HCT116 (cell line): ENCODE measurements at regions not wholly inside any gene's neighbourhood (a gene's known extent, or its start where the extent isn't known, plus 50 kb on each side); places are given as distances from the start of the nearest gene placed in this dataset.

Source experiments
- ATAC-seq: fragments of 200-7000 bp; cut with Tn5 transposase; 2 replicates; pipeline ENCODE4 v1.9.1; 2020; ENCODE audit warnings: mild to moderate bottlenecking, moderate library complexity
- BruUV-seq: library from RNA; stranded (reverse); fragments of 400-500 nt; replicated peaks from 2 replicates; lab custom pipeline; 2021; lab: Mats Ljungman, UMichigan
- CTCF ChIA-PET: fragments of 300-600 bp; sonication (Branson Sonifier 250); formaldehyde crosslinking; loops from one replicate; lab custom pipeline; 2021; ENCODE audit warnings: antibody characterized with exemption; lab: Charles Lee
- POLR2A ChIA-PET: fragments of 300-600, 350-600 bp; sonication (Branson Sonifier 250); formaldehyde crosslinking; loops from one replicate; lab custom pipeline; 2021; ENCODE audit warnings: antibody characterized with exemption; lab: Charles Lee
- RAD21 ChIA-PET, 2 experiments: fragments of 300-600 bp; sonication (Branson Sonifier 250); formaldehyde crosslinking; loops; one replicate each; lab custom pipeline; 2023; ENCODE audit warnings: low total read pairs in 2 of 2; ENCODE audit not compliant: uncharacterized antibody in 2 of 2, unreplicated experiment in 2 of 2, low non-redundant PET in 1 of 2; lab: Charles Lee
- DNase-seq: peaks from one replicate; pipeline ENCODE4 v3.0.0-alpha.2; 2010; ENCODE audit warnings: low read depth, low spot score
- H2AFZ ChIP-seq: fragments of 200-600 bp; shearing (Covaris generic), sonication (generic); 2 replicates; pipeline ENCODE4 v1.6.1; 2017; ENCODE audit warnings: low read depth, mixed run types, mixed read lengths, antibody characterized with exemption, low read length; ENCODE audit not compliant: poor library complexity, severe bottlenecking
- H3K27ac ChIP-seq: 2 replicates; pipeline ENCODE4 v1.5.1; 2012; ENCODE audit warnings: low read depth, low read length
- H3K27me3 ChIP-seq: fragments of 200-600 bp; sonication (generic); 2 replicates; pipeline ENCODE4 v1.6.1; 2016; ENCODE audit warnings: mixed run types, low read length, mixed read lengths; ENCODE audit not compliant: insufficient read depth
- H3K36me3 ChIP-seq, 2 experiments: fragments of 200-500 bp in 1 of 2; fragments of 200-600 bp in 1 of 2; sonication (Bioruptor generic) in 1 of 2; sonication (generic) in 1 of 2; 2 replicates each; pipeline versions ENCODE4 v1.5.1 to v1.6.1; 2014 to 2016; ENCODE audit warnings: low read length in 2 of 2, inconsistent platforms in 1 of 2, mixed read lengths in 1 of 2, mixed run types in 1 of 2; ENCODE audit not compliant: insufficient read depth in 2 of 2, control insufficient read depth in 1 of 2
- H3K4me1 ChIP-seq, 2 experiments: fragments of 200-600 bp in 1 of 2; sonication (generic) in 1 of 2; 2 replicates each; pipeline versions ENCODE4 v1.5.1 to v1.6.1; 2012 to 2017; ENCODE audit warnings: low read length in 2 of 2, inconsistent platforms in 1 of 2, mild to moderate bottlenecking in 1 of 2, mixed read lengths in 1 of 2, mixed run types in 1 of 2, moderate library complexity in 1 of 2; ENCODE audit not compliant: insufficient read depth in 2 of 2, control insufficient read depth in 1 of 2
- H3K4me2 ChIP-seq: fragments of 200-600 bp; sonication (generic); 2 replicates; pipeline ENCODE4 v1.6.1; 2017; ENCODE audit warnings: mixed run types, low read length, mixed read lengths
- H3K4me3 ChIP-seq, 2 experiments: fragments of 200-600 bp in 1 of 2; sonication (generic) in 1 of 2; replicated peaks in 1 of 2; 2 replicates each; pipeline ENCODE4 v1.5.1; 2011 to 2016; ENCODE audit warnings: low read length in 2 of 2, control low read depth in 1 of 2, low read depth in 1 of 2, mild to moderate bottlenecking in 1 of 2, mixed read lengths in 1 of 2, mixed run types in 1 of 2
- H3K79me2 ChIP-seq: fragments of 200-600 bp; sonication (generic); 2 replicates; pipeline ENCODE4 v1.6.1; 2017; ENCODE audit warnings: mild to moderate bottlenecking, mixed run types, low read length, moderate library complexity, mixed read lengths; ENCODE audit not compliant: insufficient read depth
- H3K9ac ChIP-seq: fragments of 200-600 bp; sonication (generic); 2 replicates; pipeline ENCODE4 v1.6.1; 2016; ENCODE audit warnings: low read length, mixed read lengths
- H3K9me2 ChIP-seq: fragments of 200-600 bp; sonication (generic), shearing (Covaris generic); 2 replicates; pipeline ENCODE4 v1.6.1; 2017; ENCODE audit warnings: mixed run types, mild to moderate bottlenecking, moderate library complexity; ENCODE audit not compliant: insufficient read depth
- H3K9me3 ChIP-seq, 2 experiments: fragments of 200-500 bp in 1 of 2; fragments of 200-600 bp in 1 of 2; sonication (Bioruptor generic) in 1 of 2; sonication (generic) in 1 of 2; 2 replicates each; pipeline ENCODE4 v1.6.1; 2014 to 2017; ENCODE audit warnings: low read length in 2 of 2, mixed read lengths in 2 of 2, inconsistent platforms in 1 of 2, low read depth in 1 of 2, mild to moderate bottlenecking in 1 of 2, mixed run types in 1 of 2, moderate library complexity in 1 of 2; ENCODE audit not compliant: control insufficient read depth in 1 of 2, insufficient read depth in 1 of 2
- H4K20me1 ChIP-seq: fragments of 200-600 bp; sonication (generic), shearing (Covaris generic); 2 replicates; pipeline ENCODE4 v1.6.1; 2017; ENCODE audit warnings: mixed run types, mild to moderate bottlenecking, moderate library complexity; ENCODE audit not compliant: insufficient read depth
- ATF3 ChIP-seq: IDR thresholded peaks from 2 replicates; pipeline ENCODE4 v1.6.1; 2012
- CBX3 ChIP-seq: IDR thresholded peaks from 2 replicates; pipeline ENCODE4 v1.6.1; 2012; ENCODE audit warnings: low read depth
- CEBPB ChIP-seq: IDR thresholded peaks from 2 replicates; pipeline ENCODE4 v1.6.1; 2012; ENCODE audit warnings: low read depth
- EGR1 ChIP-seq: IDR thresholded peaks from 2 replicates; pipeline ENCODE4 v1.6.1; 2012; ENCODE audit warnings: low read depth
- EZH2 ChIP-seq: fragments of 200-600 bp; sonication (generic); IDR thresholded peaks from 2 replicates; pipeline ENCODE4 v1.6.1; 2017; ENCODE audit warnings: antibody characterized with exemption, mixed run types
- EZH2phosphoT487 ChIP-seq: fragments of 200-600 bp; IDR thresholded peaks from 2 replicates; pipeline ENCODE4 v1.6.1; 2018; ENCODE audit warnings: antibody characterized with exemption, borderline replicate concordance
- JUND ChIP-seq: IDR thresholded peaks from 2 replicates; pipeline ENCODE4 v1.6.1; 2012
- MAX ChIP-seq: IDR thresholded peaks from 2 replicates; pipeline ENCODE4 v1.6.1; 2012
- REST ChIP-seq: IDR thresholded peaks from 2 replicates; pipeline ENCODE4 v1.6.1; 2012; ENCODE audit warnings: low read depth
- SP1 ChIP-seq: IDR thresholded peaks from 2 replicates; pipeline ENCODE4 v1.6.1; 2012; ENCODE audit warnings: low read depth
- SRF ChIP-seq: IDR thresholded peaks from 2 replicates; pipeline ENCODE4 v1.6.1; 2012; ENCODE audit warnings: low read depth
- YY1 ChIP-seq: IDR thresholded peaks from 2 replicates; pipeline ENCODE4 v1.6.1; 2011; ENCODE audit warnings: low read length, low read depth, moderate library complexity, mild to moderate bottlenecking; ENCODE audit not compliant: insufficient replicate concordance; ENCODE audit errors: extremely low read depth
- ZFX ChIP-seq: fragments of 450-650 bp; IDR thresholded peaks from 2 replicates; pipeline ENCODE4 v1.6.1; 2017
- intact Hi-C: fragments of 100-400 bp; cut with micrococcal nuclease; formaldehyde crosslinking; loops from 2 replicates; pipeline ENCODE4 v1.10.0; 2022
- TF ChIP-seq, protein P1 (sequence below), 3 experiments: fragments of 200-600 bp in 1 of 3; sonication (generic) in 1 of 3; IDR thresholded peaks in 2 of 3; conservative IDR thresholded peaks in 1 of 3; 2 replicates each; pipeline ENCODE4 v1.5.1; 2012 to 2017; ENCODE audit warnings: low read depth in 2 of 3, low read length in 2 of 3, antibody characterized with exemption in 1 of 3, borderline replicate concordance in 1 of 3, control low read depth in 1 of 3, mild to moderate bottlenecking in 1 of 3, mixed read lengths in 1 of 3, mixed run types in 1 of 3, moderate library complexity in 1 of 3; ENCODE audit not compliant: insufficient read depth in 1 of 3
- TF ChIP-seq, protein P2 (sequence below): IDR thresholded peaks from 2 replicates; pipeline ENCODE4 v1.6.1; 2011; ENCODE audit warnings: mild to moderate bottlenecking, low read length, moderate library complexity; ENCODE audit not compliant: insufficient replicate concordance; ENCODE audit errors: extremely low read depth

GRCh38 chr1:104315823-104316222 is 566.1 kb downstream of the AMY1C start:
- no peaks in the 10 kb centered on the region for H3K79me2 ChIP-seq
- H3K9me3 ChIP-seq, result peaks cover 6 to 17% of the 10 kb centered on the region in 2 experiments; a peak in 3 of 4 replicates
- H3K36me3 ChIP-seq, result no peaks in the 10 kb centered on the region
- ATAC-seq (no peak), DNase-seq (no peak)
- no TSS peak for BruUV-seq
- no peak overlapping the region for H3K4me2 ChIP-seq
- RAD21 ChIA-PET, result no interaction called here
- H2AFZ ChIP-seq, result no peak overlapping the region
- no peak overlapping the region for H3K9ac ChIP-seq
- no peak for TF ChIP-seq CEBPB
- no peak for TF ChIP-seq EZH2
- no peak for TF ChIP-seq SP1
- TF ChIP-seq JUND, result no peak
- TF ChIP-seq EZH2phosphoT487, result no peak
- TF ChIP-seq EGR1, result no peak
- TF ChIP-seq, protein P1, sequence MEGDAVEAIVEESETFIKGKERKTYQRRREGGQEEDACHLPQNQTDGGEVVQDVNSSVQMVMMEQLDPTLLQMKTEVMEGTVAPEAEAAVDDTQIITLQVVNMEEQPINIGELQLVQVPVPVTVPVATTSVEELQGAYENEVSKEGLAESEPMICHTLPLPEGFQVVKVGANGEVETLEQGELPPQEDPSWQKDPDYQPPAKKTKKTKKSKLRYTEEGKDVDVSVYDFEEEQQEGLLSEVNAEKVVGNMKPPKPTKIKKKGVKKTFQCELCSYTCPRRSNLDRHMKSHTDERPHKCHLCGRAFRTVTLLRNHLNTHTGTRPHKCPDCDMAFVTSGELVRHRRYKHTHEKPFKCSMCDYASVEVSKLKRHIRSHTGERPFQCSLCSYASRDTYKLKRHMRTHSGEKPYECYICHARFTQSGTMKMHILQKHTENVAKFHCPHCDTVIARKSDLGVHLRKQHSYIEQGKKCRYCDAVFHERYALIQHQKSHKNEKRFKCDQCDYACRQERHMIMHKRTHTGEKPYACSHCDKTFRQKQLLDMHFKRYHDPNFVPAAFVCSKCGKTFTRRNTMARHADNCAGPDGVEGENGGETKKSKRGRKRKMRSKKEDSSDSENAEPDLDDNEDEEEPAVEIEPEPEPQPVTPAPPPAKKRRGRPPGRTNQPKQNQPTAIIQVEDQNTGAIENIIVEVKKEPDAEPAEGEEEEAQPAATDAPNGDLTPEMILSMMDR (IDR thresholded peaks at IDR 0.05 in 2 of 3, conservative IDR thresholded peaks at IDR 0.05 in 1 of 3; ENCODE audit: borderline replicate concordance in 1 of 3, insufficient read depth in 1 of 3, low read depth in 2 of 3, low read length in 2 of 3), result no peak
- TF ChIP-seq SRF, result no peak
- TF ChIP-seq REST, result no peak
- no peak for TF ChIP-seq ZFX
- no peak for TF ChIP-seq MAX
- TF ChIP-seq YY1, result no peak
- TF ChIP-seq ATF3, result no peak
- no peak for TF ChIP-seq CBX3
- TF ChIP-seq, protein P2, sequence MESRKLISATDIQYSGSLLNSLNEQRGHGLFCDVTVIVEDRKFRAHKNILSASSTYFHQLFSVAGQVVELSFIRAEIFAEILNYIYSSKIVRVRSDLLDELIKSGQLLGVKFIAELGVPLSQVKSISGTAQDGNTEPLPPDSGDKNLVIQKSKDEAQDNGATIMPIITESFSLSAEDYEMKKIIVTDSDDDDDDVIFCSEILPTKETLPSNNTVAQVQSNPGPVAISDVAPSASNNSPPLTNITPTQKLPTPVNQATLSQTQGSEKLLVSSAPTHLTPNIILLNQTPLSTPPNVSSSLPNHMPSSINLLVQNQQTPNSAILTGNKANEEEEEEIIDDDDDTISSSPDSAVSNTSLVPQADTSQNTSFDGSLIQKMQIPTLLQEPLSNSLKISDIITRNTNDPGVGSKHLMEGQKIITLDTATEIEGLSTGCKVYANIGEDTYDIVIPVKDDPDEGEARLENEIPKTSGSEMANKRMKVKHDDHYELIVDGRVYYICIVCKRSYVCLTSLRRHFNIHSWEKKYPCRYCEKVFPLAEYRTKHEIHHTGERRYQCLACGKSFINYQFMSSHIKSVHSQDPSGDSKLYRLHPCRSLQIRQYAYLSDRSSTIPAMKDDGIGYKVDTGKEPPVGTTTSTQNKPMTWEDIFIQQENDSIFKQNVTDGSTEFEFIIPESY, result no peak
- POLR2A ChIA-PET, result no interaction called here
- CTCF ChIA-PET, result no interaction called here
- H4K20me1 ChIP-seq, result no peaks in the 10 kb centered on the region
- H3K27ac ChIP-seq, result no peak overlapping the region
- H3K4me3 ChIP-seq, result no peak overlapping the region
- no peaks in the 10 kb centered on the region for H3K4me1 ChIP-seq
- H3K9me2 ChIP-seq, result no peaks in the 10 kb centered on the region
- intact Hi-C loops, result no loop called here
- no peaks in the 10 kb centered on the region for H3K27me3 ChIP-seq
